Trophoblast cell (in vitro differentiated cells and primary cell): ENCODE measurements at regions not wholly inside any gene's neighbourhood (a gene's known extent, or its start where the extent isn't known, plus 50 kb on each side); places are given as distances from the start of the nearest gene placed in this dataset.

ENCODE experiments used
- DNase-seq, 2 donors: peaks; one replicate each; pipeline ENCODE4 v3.0.0-alpha.2; 2016
- H2AFZ ChIP-seq: 2 replicates; pipeline ENCODE4 v1.6.1; 2013; ENCODE audit warnings: low read length, moderate library complexity, mild to moderate bottlenecking; ENCODE audit not compliant: insufficient read depth, poor library complexity
- H2AK5ac ChIP-seq: 2 replicates; pipeline ENCODE4 v1.6.1; 2013; ENCODE audit warnings: mild to moderate bottlenecking, low read length
- H2BK120ac ChIP-seq: 2 replicates; pipeline ENCODE4 v1.6.1; 2013; ENCODE audit warnings: low read length, mild to moderate bottlenecking, moderate library complexity; ENCODE audit not compliant: insufficient read depth, poor library complexity
- H2BK12ac ChIP-seq: 2 replicates; pipeline ENCODE4 v1.6.1; 2013; ENCODE audit warnings: mild to moderate bottlenecking, low read length, moderate library complexity
- H2BK5ac ChIP-seq: 2 replicates; pipeline ENCODE4 v1.6.1; 2013; ENCODE audit warnings: low read length, low read depth, moderate library complexity, mild to moderate bottlenecking; ENCODE audit not compliant: poor library complexity
- H3K14ac ChIP-seq: 2 replicates; pipeline ENCODE4 v1.6.1; 2013; ENCODE audit warnings: mild to moderate bottlenecking, low read length
- H3K18ac ChIP-seq: 2 replicates; pipeline ENCODE4 v1.6.1; 2013; ENCODE audit warnings: mild to moderate bottlenecking, low read length
- H3K23ac ChIP-seq: 2 replicates; pipeline ENCODE4 v1.6.1; 2013; ENCODE audit warnings: low read length
- H3K27ac ChIP-seq: 2 replicates; pipeline ENCODE4 v1.5.1; 2013; ENCODE audit warnings: low read depth, mild to moderate bottlenecking, inconsistent platforms, low read length, moderate library complexity
- H3K27me3 ChIP-seq: 2 replicates; pipeline ENCODE4 v1.6.1; 2013; ENCODE audit warnings: inconsistent platforms, mild to moderate bottlenecking, low read length, moderate library complexity; ENCODE audit not compliant: insufficient read depth
- H3K36me3 ChIP-seq, 2 experiments: 1 replicate in 1 of 2; 2 replicates in 1 of 2; pipeline ENCODE4 v1.6.1; 2013; ENCODE audit warnings: low read length in 2 of 2, mild to moderate bottlenecking in 2 of 2, moderate library complexity in 1 of 2; ENCODE audit not compliant: insufficient read depth in 2 of 2, control insufficient read depth in 1 of 2
- H3K4ac ChIP-seq: 2 replicates; pipeline ENCODE4 v1.6.1; 2013; ENCODE audit warnings: low read depth, mild to moderate bottlenecking, low read length, moderate library complexity
- H3K4me1 ChIP-seq, 2 experiments: 1 replicate in 1 of 2; 2 replicates in 1 of 2; pipeline ENCODE4 v1.6.1; 2013; ENCODE audit warnings: low read length in 2 of 2, mild to moderate bottlenecking in 2 of 2, moderate library complexity in 1 of 2; ENCODE audit not compliant: insufficient read depth in 2 of 2, control insufficient read depth in 1 of 2
- H3K4me2 ChIP-seq: 2 replicates; pipeline ENCODE4 v1.6.1; 2013; ENCODE audit warnings: inconsistent platforms, mild to moderate bottlenecking, low read length, moderate library complexity
- H3K4me3 ChIP-seq: 2 replicates; pipeline ENCODE4 v1.5.1; 2013; ENCODE audit warnings: mild to moderate bottlenecking, low read depth, low read length, inconsistent platforms
- H3K79me1 ChIP-seq: one replicate; pipeline ENCODE4 v1.6.1; 2013; ENCODE audit warnings: low read length
- H3K79me2 ChIP-seq: 2 replicates; pipeline ENCODE4 v1.6.1; 2013; ENCODE audit warnings: low read length, mild to moderate bottlenecking; ENCODE audit not compliant: control insufficient read depth, insufficient read depth, poor library complexity
- H3K9ac ChIP-seq: 2 replicates; pipeline ENCODE4 v1.6.1; 2013; ENCODE audit warnings: mild to moderate bottlenecking, low read length
- H3K9me3 ChIP-seq: 2 replicates; pipeline ENCODE4 v1.6.1; 2013; ENCODE audit warnings: low read depth, mild to moderate bottlenecking, control low read depth, inconsistent platforms, low read length; ENCODE audit not compliant: insufficient read depth
- H4K12ac ChIP-seq: 2 replicates; pipeline ENCODE4 v1.6.1; 2013; ENCODE audit warnings: low read depth, mild to moderate bottlenecking, low read length, moderate library complexity
- H4K8ac ChIP-seq: 2 replicates; pipeline ENCODE4 v1.6.1; 2013; ENCODE audit warnings: low read depth, mild to moderate bottlenecking, low read length, moderate library complexity
- H4K91ac ChIP-seq: one replicate; pipeline ENCODE4 v1.6.1; 2013; ENCODE audit warnings: low read depth, mild to moderate bottlenecking, low read length, moderate library complexity
- WGBS: extraction: QIAGEN DNeasy Blood & Tissue Kit; methylation state at CpG from one replicate; pipeline ENCODE4 v1.1.7; 2013; ENCODE audit warnings: missing lambda C conversion rate; ENCODE audit not compliant: insufficient read length, insufficient coverage; ENCODE audit errors: extremely low coverage; 5-methylcytosine and 5-hydroxymethylcytosine counted together

GRCh38 chr6:145119081-145119480, 616.2 kb downstream of the EPM2A start:
- no peak overlapping the region for H2BK5ac ChIP-seq
- H3K18ac ChIP-seq, result no peak overlapping the region
- no CpG with 5 or more reads among the region's 4 CpGs for WGBS
- no peak overlapping the region for H3K4me2 ChIP-seq
- H3K79me2 ChIP-seq, result no peaks in the 10 kb centered on the region
- no peaks in the 10 kb centered on the region for H3K79me1 ChIP-seq
- no peak overlapping the region for H4K8ac ChIP-seq
- no peak overlapping the region for H4K91ac ChIP-seq
- H3K23ac ChIP-seq, result no peak overlapping the region
- no peak overlapping the region for H2AFZ ChIP-seq
- H3K27ac ChIP-seq, result no peak overlapping the region
- H3K4me3 ChIP-seq, result no peak overlapping the region
- no peaks in the 10 kb centered on the region for H3K9me3 ChIP-seq
- H4K12ac ChIP-seq, result no peak overlapping the region
- no peak overlapping the region for H3K4ac ChIP-seq
- no peak overlapping the region for H3K14ac ChIP-seq
- no peaks in the 10 kb centered on the region for H3K27me3 ChIP-seq
- DNase-seq, result peak; percentile 39 to 57
- no peaks in the 10 kb centered on the region for H3K4me1 ChIP-seq
- no peak overlapping the region for H2BK12ac ChIP-seq
- H2BK120ac ChIP-seq, result no peak overlapping the region
- H2AK5ac ChIP-seq, result no peak overlapping the region
- no peak overlapping the region for H3K9ac ChIP-seq
- no peaks in the 10 kb centered on the region for H3K36me3 ChIP-seq

GRCh38 chr6:145132709-145133108, 602.6 kb downstream of the EPM2A start:
- H2AFZ ChIP-seq, result no peak overlapping the region
- H2BK5ac ChIP-seq, result no peak overlapping the region
- DNase-seq, result no peak
- no peak overlapping the region for H4K12ac ChIP-seq
- no peak overlapping the region for H4K8ac ChIP-seq
- H3K27ac ChIP-seq, result no peak overlapping the region
- H3K23ac ChIP-seq, result no peak overlapping the region
- H3K4me2 ChIP-seq, result no peak overlapping the region
- H3K4ac ChIP-seq, result no peak overlapping the region
- H2BK120ac ChIP-seq, result no peak overlapping the region
- H3K79me1 ChIP-seq, result no peaks in the 10 kb centered on the region
- H3K4me3 ChIP-seq, result no peak overlapping the region
- H3K9ac ChIP-seq, result no peak overlapping the region
- H2BK12ac ChIP-seq, result no peak overlapping the region
- H3K36me3 ChIP-seq, result no peaks in the 10 kb centered on the region
- no CpG with 5 or more reads among the region's 2 CpGs for WGBS
- H3K27me3 ChIP-seq, result no peaks in the 10 kb centered on the region
- no peaks in the 10 kb centered on the region for H3K4me1 ChIP-seq
- H4K91ac ChIP-seq, result no peak overlapping the region
- no peak overlapping the region for H3K18ac ChIP-seq
- H3K79me2 ChIP-seq, result no peaks in the 10 kb centered on the region
- H2AK5ac ChIP-seq, result no peak overlapping the region
- no peak overlapping the region for H3K14ac ChIP-seq
- no peaks in the 10 kb centered on the region for H3K9me3 ChIP-seq

GRCh38 chr6:145135702-145136101, 599.6 kb downstream of the EPM2A start:
- H2BK5ac ChIP-seq, result no peak overlapping the region
- no peaks in the 10 kb centered on the region for H3K79me1 ChIP-seq
- H3K36me3 ChIP-seq, result no peaks in the 10 kb centered on the region
- no peaks in the 10 kb centered on the region for H3K4me1 ChIP-seq
- DNase-seq, result no peak
- H2BK120ac ChIP-seq, result no peak overlapping the region
- no peak overlapping the region for H4K12ac ChIP-seq
- H2AFZ ChIP-seq, result no peak overlapping the region
- H3K27me3 ChIP-seq, result no peaks in the 10 kb centered on the region
- no peaks in the 10 kb centered on the region for H3K79me2 ChIP-seq
- no peak overlapping the region for H3K4me3 ChIP-seq
- H4K91ac ChIP-seq, result no peak overlapping the region
- H3K23ac ChIP-seq, result no peak overlapping the region
- H3K14ac ChIP-seq, result no peak overlapping the region
- no peak overlapping the region for H3K4me2 ChIP-seq
- H3K27ac ChIP-seq, result no peak overlapping the region
- no peak overlapping the region for H3K18ac ChIP-seq
- H4K8ac ChIP-seq, result no peak overlapping the region
- no peaks in the 10 kb centered on the region for H3K9me3 ChIP-seq
- no peak overlapping the region for H2BK12ac ChIP-seq
- no peak overlapping the region for H2AK5ac ChIP-seq
- H3K4ac ChIP-seq, result no peak overlapping the region
- no CpG with 5 or more reads among the region's 6 CpGs for WGBS
- no peak overlapping the region for H3K9ac ChIP-seq

- H3K18ac ChIP-seq, result no peak overlapping the region
- H4K12ac ChIP-seq, result no peak overlapping the region
- H2BK12ac ChIP-seq, result no peak overlapping the region
- WGBS, result no CpG with 5 or more reads among the region's 1 CpG
- H2BK5ac ChIP-seq, result no peak overlapping the region
- no peaks in the 10 kb centered on the region for H3K79me1 ChIP-seq
- H3K27ac ChIP-seq, result no peak overlapping the region
- no peak overlapping the region for H2AK5ac ChIP-seq
- no peaks in the 10 kb centered on the region for H3K36me3 ChIP-seq
- no peaks in the 10 kb centered on the region for H3K9me3 ChIP-seq
- no peak overlapping the region for H4K8ac ChIP-seq
- H2AFZ ChIP-seq, result no peak overlapping the region
- no peak overlapping the region for H3K14ac ChIP-seq
- no peak overlapping the region for H2BK120ac ChIP-seq
- no peak overlapping the region for H3K4ac ChIP-seq
- H3K79me2 ChIP-seq, result no peaks in the 10 kb centered on the region
- H4K91ac ChIP-seq, result no peak overlapping the region
- H3K4me2 ChIP-seq, result no peak overlapping the region
- DNase-seq, result peak in 1 of 2 donors; percentile 28
- no peaks in the 10 kb centered on the region for H3K4me1 ChIP-seq
- H3K23ac ChIP-seq, result no peak overlapping the region
- H3K27me3 ChIP-seq, result no peaks in the 10 kb centered on the region
- H3K9ac ChIP-seq, result no peak overlapping the region
- no peak overlapping the region for H3K4me3 ChIP-seq
Measured at GRCh38 chr6:145137425-145137824, 597.9 kb downstream of the EPM2A start.
